ENCODE measurements at regions not wholly inside any gene's neighbourhood (a gene's known extent, or its start where the extent isn't known, plus 50 kb on each side); places are given as distances from the start of the nearest gene placed in this dataset.

- TF ChIP-seq CTCF (conservative IDR thresholded peaks at IDR 0.05; ENCODE audit: low read depth, low read length) (no peak), EZH2phosphoT487 (IDR thresholded peaks at IDR 0.05; ENCODE audit: borderline replicate concordance, low read length) (no peak)
Measured at GRCh38 chr10:124250506-124250905, 157.1 kb upstream of the CHST15 start.
